Vagina (tissue), 2 donors: ENCODE measurements at regions not wholly inside any gene's neighbourhood (a gene's known extent, or its start where the extent isn't known, plus 50 kb on each side); places are given as distances from the start of the nearest gene placed in this dataset.

Experiments
- CTCF ChIP-seq, 3 experiments: fragments of 450-650 bp in 2 of 3; fragments of 200-600 bp in 1 of 3; sonication (generic) in 1 of 3; IDR thresholded peaks; one replicate each; pipeline ENCODE4 v1.5.1; 2017 to 2019; ENCODE audit warnings: antibody characterized with exemption in 3 of 3, mild to moderate bottlenecking in 2 of 3, moderate library complexity in 2 of 3
- POLR2AphosphoS5 ChIP-seq, 2 donors: sonication (generic); formaldehyde crosslinking; IDR thresholded peaks; one replicate each; pipeline ENCODE4 v1.9.0; 2017; ENCODE audit warnings: antibody characterized with exemption in 2 of 2, mild to moderate bottlenecking in 2 of 2, low read depth in 1 of 2; ENCODE audit not compliant: insufficient read depth in 1 of 2

GRCh38 chr5:38046103-38046502 is 206.3 kb upstream of the GDNF start:
- TF ChIP-seq CTCF (IDR thresholded peaks at IDR 0.05) (no peak), POLR2AphosphoS5 (IDR thresholded peaks at IDR 0.05; ENCODE audit: insufficient read depth in 1 of 2, low read depth in 1 of 2) (no peak)
